H1 (cell line): ENCODE measurements at regions not wholly inside any gene's neighbourhood (a gene's known extent, or its start where the extent isn't known, plus 50 kb on each side); places are given as distances from the start of the nearest gene placed in this dataset.

Source experiments
- BRCA1 ChIP-seq: IDR thresholded peaks from 2 replicates; pipeline ENCODE4 v1.6.1; 2012; ENCODE audit warnings: low read depth, low read length, improper control_type of control experiment
- EP300 ChIP-seq, 2 experiments: IDR thresholded peaks; 1 replicate in 1 of 2; 2 replicates in 1 of 2; pipeline ENCODE4 v1.6.1; 2011 to 2012; ENCODE audit warnings: low read depth in 2 of 2, low read length in 2 of 2, mild to moderate bottlenecking in 2 of 2, borderline replicate concordance in 1 of 2, inconsistent platforms in 1 of 2, moderate library complexity in 1 of 2
- SIN3A ChIP-seq, 2 experiments: IDR thresholded peaks in 1 of 2; conservative IDR thresholded peaks in 1 of 2; 2 replicates each; pipeline ENCODE4 v1.6.1; 2011 to 2012; ENCODE audit warnings: low read length in 2 of 2, improper control_type of control experiment in 1 of 2, low read depth in 1 of 2, mild to moderate bottlenecking in 1 of 2
- SP2 ChIP-seq: IDR thresholded peaks from 2 replicates; pipeline ENCODE4 v1.6.1; 2012; ENCODE audit warnings: mild to moderate bottlenecking, low read length, inconsistent platforms
- TF ChIP-seq, protein P1 (sequence below), 3 experiments: IDR thresholded peaks; 1 replicate in 2 of 3; 2 replicates in 1 of 3; pipeline versions ENCODE4 v1.5.1 to v1.6.1; 2011; ENCODE audit warnings: low read length in 3 of 3, mild to moderate bottlenecking in 3 of 3, inconsistent platforms in 2 of 3, low read depth in 1 of 3, moderate library complexity in 1 of 3; ENCODE audit not compliant: insufficient read depth in 1 of 3; ENCODE audit errors: control extremely low read depth in 1 of 3
- TF ChIP-seq, protein P2 (sequence below): IDR thresholded peaks from 2 replicates; pipeline ENCODE4 v1.6.1; 2012; ENCODE audit warnings: inconsistent platforms

DNA sequence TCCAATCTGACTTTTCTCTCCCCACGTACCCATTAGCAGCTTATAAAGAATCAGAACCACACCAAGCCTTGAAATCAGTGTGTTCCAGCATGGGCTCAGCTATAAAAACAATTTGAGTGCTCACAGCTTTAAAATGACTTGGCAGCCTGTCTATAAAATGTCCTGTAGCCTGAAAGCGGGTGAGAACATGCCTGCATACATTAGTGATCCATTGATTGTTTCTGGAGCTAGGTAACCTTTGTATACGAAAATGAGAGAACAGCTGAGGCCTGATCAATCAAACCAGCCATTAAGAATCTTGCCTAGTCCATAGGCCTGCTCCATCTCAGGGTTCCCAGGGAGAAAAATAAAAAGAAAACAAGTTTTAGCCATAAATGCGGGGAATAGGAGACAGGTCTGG, 245.8 kb upstream of the SULF2 start:
- TF ChIP-seq EP300 (IDR thresholded peaks at IDR 0.05; ENCODE audit: borderline replicate concordance in 1 of 2, low read depth in 2 of 2, low read length in 2 of 2) (no peak), SP2 (no peak), SIN3A (conservative IDR thresholded peaks at IDR 0.05 in 1 of 2, IDR thresholded peaks at IDR 0.05 in 1 of 2; ENCODE audit: low read depth in 1 of 2, low read length in 2 of 2) (no peak), BRCA1 (no peak)
- TF ChIP-seq, protein P1, sequence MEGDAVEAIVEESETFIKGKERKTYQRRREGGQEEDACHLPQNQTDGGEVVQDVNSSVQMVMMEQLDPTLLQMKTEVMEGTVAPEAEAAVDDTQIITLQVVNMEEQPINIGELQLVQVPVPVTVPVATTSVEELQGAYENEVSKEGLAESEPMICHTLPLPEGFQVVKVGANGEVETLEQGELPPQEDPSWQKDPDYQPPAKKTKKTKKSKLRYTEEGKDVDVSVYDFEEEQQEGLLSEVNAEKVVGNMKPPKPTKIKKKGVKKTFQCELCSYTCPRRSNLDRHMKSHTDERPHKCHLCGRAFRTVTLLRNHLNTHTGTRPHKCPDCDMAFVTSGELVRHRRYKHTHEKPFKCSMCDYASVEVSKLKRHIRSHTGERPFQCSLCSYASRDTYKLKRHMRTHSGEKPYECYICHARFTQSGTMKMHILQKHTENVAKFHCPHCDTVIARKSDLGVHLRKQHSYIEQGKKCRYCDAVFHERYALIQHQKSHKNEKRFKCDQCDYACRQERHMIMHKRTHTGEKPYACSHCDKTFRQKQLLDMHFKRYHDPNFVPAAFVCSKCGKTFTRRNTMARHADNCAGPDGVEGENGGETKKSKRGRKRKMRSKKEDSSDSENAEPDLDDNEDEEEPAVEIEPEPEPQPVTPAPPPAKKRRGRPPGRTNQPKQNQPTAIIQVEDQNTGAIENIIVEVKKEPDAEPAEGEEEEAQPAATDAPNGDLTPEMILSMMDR (IDR thresholded peaks at IDR 0.05; ENCODE audit: control extremely low read depth in 1 of 3, insufficient read depth in 1 of 3, low read depth in 1 of 3, low read length in 3 of 3), result no peak
- TF ChIP-seq, protein P2, sequence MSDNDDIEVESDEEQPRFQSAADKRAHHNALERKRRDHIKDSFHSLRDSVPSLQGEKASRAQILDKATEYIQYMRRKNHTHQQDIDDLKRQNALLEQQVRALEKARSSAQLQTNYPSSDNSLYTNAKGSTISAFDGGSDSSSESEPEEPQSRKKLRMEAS, result no peak
